WTC11 (cell line): ENCODE measurements at regions not wholly inside any gene's neighbourhood (a gene's known extent, or its start where the extent isn't known, plus 50 kb on each side); places are given as distances from the start of the nearest gene placed in this dataset.

Source experiments
- ATAC-seq: fragments of 200-7000 bp; cut with Tn5 transposase; 2 replicates; pipeline ENCODE4 v1.10.0; 2021; ENCODE audit warnings: mild to moderate bottlenecking, moderate library complexity
- CTCF ChIA-PET: fragments of 300-600 bp; sonication (Branson Sonifier 250); formaldehyde crosslinking; loops from one replicate; lab custom pipeline; 2021; ENCODE audit warnings: antibody characterized with exemption; lab: Charles Lee
- POLR2A ChIA-PET: fragments of 350-600 bp; sonication (Branson Sonifier 250); formaldehyde crosslinking; loops from one replicate; lab custom pipeline; 2021; ENCODE audit warnings: antibody characterized with exemption; lab: Charles Lee
- DNase-seq: peaks from one replicate; pipeline ENCODE4 v3.0.0; 2021; ENCODE audit warnings: low spot score
- H3K27ac Mint-ChIP-seq: 2 replicates; pipeline ENCODE4 v1.8.0; 2021; ENCODE audit warnings: mixed read lengths
- H3K27me3 Mint-ChIP-seq: 2 replicates; pipeline ENCODE4 v1.8.0; 2021; ENCODE audit warnings: low read depth, mild to moderate bottlenecking, moderate library complexity, mixed read lengths
- H3K36me3 Mint-ChIP-seq: 2 replicates; pipeline ENCODE4 v1.8.0; 2021; ENCODE audit warnings: mixed read lengths
- H3K4me1 Mint-ChIP-seq: 2 replicates; pipeline ENCODE4 v1.8.0; 2022; ENCODE audit warnings: mixed read lengths
- H3K4me3 Mint-ChIP-seq: 2 replicates; pipeline ENCODE4 v1.8.0; 2021; ENCODE audit warnings: mild to moderate bottlenecking, moderate library complexity, mixed read lengths
- H3K9me3 Mint-ChIP-seq: 2 replicates; pipeline ENCODE4 v1.8.0; 2021; ENCODE audit warnings: mixed read lengths
- AFF4 ChIP-seq: sonication (generic); formaldehyde crosslinking; IDR thresholded peaks from 2 replicates; pipeline ENCODE4 v1.8.1; 2023; ENCODE audit warnings: mild to moderate bottlenecking, missing genetic modification reagents, borderline replicate concordance
- ATF3 ChIP-seq: sonication (generic); formaldehyde crosslinking; conservative IDR thresholded peaks from 2 replicates; pipeline ENCODE4 v1.8.1; 2022; ENCODE audit warnings: mild to moderate bottlenecking, missing genetic modification reagents
- CREB1 ChIP-seq: sonication (generic); formaldehyde crosslinking; IDR thresholded peaks from 2 replicates; pipeline ENCODE4 v1.8.0; 2023; ENCODE audit warnings: mild to moderate bottlenecking, missing genetic modification reagents
- CREM ChIP-seq: sonication (generic); formaldehyde crosslinking; IDR thresholded peaks from 2 replicates; pipeline ENCODE4 v1.8.1; 2022; ENCODE audit warnings: mild to moderate bottlenecking, missing genetic modification reagents, moderate library complexity
- E2F5 ChIP-seq: sonication (generic); formaldehyde crosslinking; IDR thresholded peaks from 2 replicates; pipeline ENCODE4 v1.8.1; 2022; ENCODE audit warnings: mild to moderate bottlenecking, moderate library complexity, missing genetic modification reagents
- ESRRA ChIP-seq: sonication (generic); formaldehyde crosslinking; IDR thresholded peaks from 2 replicates; pipeline ENCODE4 v1.8.1; 2022; ENCODE audit warnings: mild to moderate bottlenecking, missing genetic modification reagents, borderline replicate concordance
- FOXP1 ChIP-seq: sonication (generic); formaldehyde crosslinking; IDR thresholded peaks from 2 replicates; pipeline ENCODE4 v1.8.0; 2022; ENCODE audit warnings: missing genetic modification reagents, mild to moderate bottlenecking, moderate library complexity, borderline replicate concordance
- GTF2I ChIP-seq: fragments of 250-450 bp; sonication (Bioruptor Pico); conservative IDR thresholded peaks from 2 replicates; pipeline ENCODE4 v1.4.0; 2021; ENCODE audit warnings: mild to moderate bottlenecking
- HMGA2 ChIP-seq: fragments of 250-450 bp; sonication (Bioruptor Pico); IDR thresholded peaks from 2 replicates; pipeline ENCODE4 v1.4.0; 2021; ENCODE audit warnings: mild to moderate bottlenecking, moderate library complexity
- HMGXB4 ChIP-seq: sonication (generic); formaldehyde crosslinking; IDR thresholded peaks from 2 replicates; pipeline ENCODE4 v1.8.1; 2023; ENCODE audit warnings: mild to moderate bottlenecking, moderate library complexity, missing genetic modification reagents
- MAX ChIP-seq: sonication (generic); formaldehyde crosslinking; IDR thresholded peaks from 2 replicates; pipeline ENCODE4 v1.8.0; 2022; ENCODE audit warnings: mild to moderate bottlenecking, missing genetic modification reagents
- NFATC4 ChIP-seq: fragments of 250-450 bp; sonication (Bioruptor Pico); IDR thresholded peaks from 2 replicates; pipeline ENCODE4 v1.9.0; 2021; ENCODE audit warnings: mild to moderate bottlenecking
- NR1H2 ChIP-seq: sonication (generic); formaldehyde crosslinking; IDR thresholded peaks from 2 replicates; pipeline ENCODE4 v1.9.0; 2021; ENCODE audit warnings: mild to moderate bottlenecking, moderate library complexity, missing genetic modification reagents
- NR2C2 ChIP-seq: sonication (generic); formaldehyde crosslinking; IDR thresholded peaks from 2 replicates; pipeline ENCODE4 v1.8.0; 2022; ENCODE audit warnings: mild to moderate bottlenecking, missing genetic modification reagents
- RORB ChIP-seq: fragments of 250-450 bp; sonication (Bioruptor Pico); IDR thresholded peaks from 2 replicates; pipeline ENCODE4 v1.9.0; 2021; ENCODE audit warnings: mild to moderate bottlenecking
- SMAD3 ChIP-seq: sonication (generic); formaldehyde crosslinking; IDR thresholded peaks from 2 replicates; pipeline ENCODE4 v1.8.0; 2022; ENCODE audit warnings: missing genetic modification reagents, mild to moderate bottlenecking, borderline replicate concordance
- SMAD4 ChIP-seq: sonication (generic); formaldehyde crosslinking; IDR thresholded peaks from 2 replicates; pipeline ENCODE4 v1.8.0; 2022; ENCODE audit warnings: mild to moderate bottlenecking, missing genetic modification reagents
- STAT6 ChIP-seq: sonication (generic); formaldehyde crosslinking; conservative IDR thresholded peaks from 2 replicates; pipeline ENCODE4 v1.8.1; 2023; ENCODE audit warnings: mild to moderate bottlenecking, low read depth, missing genetic modification reagents, moderate library complexity
- TCF7 ChIP-seq: sonication (generic); formaldehyde crosslinking; IDR thresholded peaks from 2 replicates; pipeline ENCODE4 v1.8.0; 2022; ENCODE audit warnings: mild to moderate bottlenecking, low read depth, missing genetic modification reagents, moderate library complexity
- TEAD1 ChIP-seq: sonication (generic); formaldehyde crosslinking; IDR thresholded peaks from 2 replicates; pipeline ENCODE4 v1.8.0; 2022; ENCODE audit warnings: mild to moderate bottlenecking, missing genetic modification reagents
- ZBTB21 ChIP-seq: sonication (generic); formaldehyde crosslinking; IDR thresholded peaks from 2 replicates; pipeline ENCODE4 v1.8.1; 2023; ENCODE audit warnings: mild to moderate bottlenecking, missing genetic modification reagents, borderline replicate concordance
- ZBTB43 ChIP-seq: sonication (generic); formaldehyde crosslinking; IDR thresholded peaks from 2 replicates; pipeline ENCODE4 v1.8.1; 2023; ENCODE audit warnings: mild to moderate bottlenecking, missing genetic modification reagents
- ZMAT4 ChIP-seq: fragments of 250-450 bp; sonication (Bioruptor Pico); IDR thresholded peaks from 2 replicates; pipeline ENCODE4 v1.9.0; 2021; ENCODE audit warnings: mild to moderate bottlenecking
- ZNF219 ChIP-seq: sonication (generic); formaldehyde crosslinking; IDR thresholded peaks from 2 replicates; pipeline ENCODE4 v1.8.0; 2023; ENCODE audit warnings: missing genetic modification reagents, mild to moderate bottlenecking, borderline replicate concordance
- ZNF423 ChIP-seq: fragments of 250-450 bp; sonication (Bioruptor Pico); IDR thresholded peaks from 2 replicates; pipeline ENCODE4 v2.1.2; 2022; ENCODE audit warnings: mild to moderate bottlenecking, moderate library complexity

- Mint-ChIP-seq H3K4me3 (no peak overlapping the region), H3K4me1 (peaks cover 7% of the 10 kb centered on the region), H3K36me3 (no peaks in the 10 kb centered on the region), H3K9me3 (no peaks in the 10 kb centered on the region), H3K27ac (no peak overlapping the region), H3K27me3 (no peaks in the 10 kb centered on the region; the same call in 1 of the 2 replicates)
- DNase-seq, result no peak
- POLR2A ChIA-PET, result no interaction called here
- TF ChIP-seq ZBTB43 (CRISPR knock-in tag) (no peak), NR1H2 (CRISPR knock-in tag) (no peak), MAX (CRISPR knock-in tag) (no peak), SMAD3 (CRISPR knock-in tag) (no peak), ZBTB21 (no peak), NR2C2 (CRISPR knock-in tag) (no peak), NFATC4 (no peak), E2F5 (no peak), HMGXB4 (CRISPR knock-in tag) (no peak), AFF4 (CRISPR knock-in tag) (no peak), ATF3 (no peak), ZNF219 (no peak), GTF2I (CRISPR knock-in tag) (no peak), HMGA2 (CRISPR knock-in tag) (no peak), SMAD4 (CRISPR knock-in tag) (no peak), RORB (CRISPR knock-in tag) (no peak), ZMAT4 (no peak), ZNF423 (CRISPR knock-in tag) (no peak)
- CTCF ChIA-PET, result no interaction called here
- no peak for ATAC-seq
Observed at GRCh38 chr4:31896349-31896748, 1176.2 kb downstream of the PCDH7 start.

- Mint-ChIP-seq H3K9me3 (peaks cover 32% of the 10 kb centered on the region), H3K4me1 (no peaks in the 10 kb centered on the region), H3K4me3 (no peak overlapping the region), H3K27me3 (no peaks in the 10 kb centered on the region), H3K36me3 (peaks cover 22% of the 10 kb centered on the region), H3K27ac (no peak overlapping the region)
- ChIA-PET CTCF (no interaction called here), POLR2A (no interaction called here)
- DNase-seq (no peak), ATAC-seq (no peak)
- TF ChIP-seq ESRRA (CRISPR knock-in tag) (no peak), STAT6 (CRISPR knock-in tag) (no peak), GTF2I (CRISPR knock-in tag) (no peak), CREM (CRISPR knock-in tag) (no peak), MAX (CRISPR knock-in tag) (no peak), FOXP1 (CRISPR knock-in tag) (no peak), HMGA2 (CRISPR knock-in tag) (no peak), CREB1 (CRISPR knock-in tag) (no peak), TCF7 (CRISPR knock-in tag) (no peak), TEAD1 (CRISPR knock-in tag) (no peak), NR2C2 (CRISPR knock-in tag) (no peak)
Observed at GRCh38 chr4:31905363-31905762, 1185.2 kb downstream of the PCDH7 start.
